PC-3 (cell line): ENCODE measurements at regions not wholly inside any gene's neighbourhood (a gene's known extent, or its start where the extent isn't known, plus 50 kb on each side); places are given as distances from the start of the nearest gene placed in this dataset.

Experiments used
- ATAC-seq: fragments of 200-7000 bp; cut with Tn5 transposase; 2 replicates; pipeline ENCODE4 v1.9.1; 2020; ENCODE audit warnings: mild to moderate bottlenecking, moderate library complexity
- BruUV-seq: library from RNA; stranded (reverse); fragments of 400-500 nt; replicated peaks from 2 replicates; lab custom pipeline; 2021; lab: Mats Ljungman, UMichigan
- CTCF ChIA-PET: fragments of 300-600 bp; sonication (Branson Sonifier 250); formaldehyde crosslinking; loops from one replicate; lab custom pipeline; 2022; ENCODE audit warnings: antibody characterized with exemption; lab: Charles Lee
- POLR2A ChIA-PET: fragments of 300-600 bp; sonication (Branson Sonifier 250); formaldehyde crosslinking; loops from one replicate; lab custom pipeline; 2022; ENCODE audit warnings: antibody characterized with exemption; ENCODE audit not compliant: unreplicated experiment; lab: Charles Lee
- DNase-seq: peaks from one replicate; pipeline ENCODE4 v3.0.0-alpha.2; 2015
- H2AFZ ChIP-seq: fragments of 300-600 bp; sonication (generic); 2 replicates; pipeline ENCODE4 v1.6.0; 2016; ENCODE audit warnings: antibody characterized with exemption, low read length
- H3F3A ChIP-seq: fragments of 300-600 bp; sonication (generic); one replicate; pipeline ENCODE4 v1.6.0; 2017; ENCODE audit warnings: antibody characterized with exemption, low read length, control low read depth, mild to moderate bottlenecking; ENCODE audit not compliant: unreplicated experiment
- H3K27ac ChIP-seq: fragments of 300-600 bp; sonication (generic); 2 replicates; pipeline ENCODE4 v1.5.1; 2016; ENCODE audit warnings: mild to moderate bottlenecking, low read length
- H3K27me3 ChIP-seq: fragments of 300-600 bp; sonication (generic); 2 replicates; pipeline ENCODE4 v1.6.1; 2016; ENCODE audit warnings: low read length, mixed read lengths
- H3K36me3 ChIP-seq: fragments of 300-600 bp; sonication (generic); 2 replicates; pipeline ENCODE4 v1.6.1; 2016; ENCODE audit warnings: low read depth, mixed run types, low read length, mixed read lengths
- H3K4me1 ChIP-seq: fragments of 300-600 bp; sonication (generic); 2 replicates; pipeline ENCODE4 v1.5.1; 2016; ENCODE audit warnings: low read length; ENCODE audit not compliant: insufficient read depth
- H3K4me2 ChIP-seq: fragments of 300-600 bp; sonication (generic); 2 replicates; pipeline ENCODE4 v1.6.0; 2016; ENCODE audit warnings: low read length
- H3K4me3 ChIP-seq: fragments of 300-600 bp; sonication (generic); 2 replicates; pipeline ENCODE4 v1.5.1; 2016; ENCODE audit warnings: mild to moderate bottlenecking, low read length, mixed read lengths
- H3K79me2 ChIP-seq: fragments of 300-600 bp; sonication (generic); 2 replicates; pipeline ENCODE4 v1.6.1; 2017; ENCODE audit warnings: low read length, mixed read lengths
- H3K9ac ChIP-seq: fragments of 300-600 bp; sonication (generic); 2 replicates; pipeline ENCODE4 v1.6.0; 2016; ENCODE audit warnings: mild to moderate bottlenecking, low read length
- H3K9me2 ChIP-seq: fragments of 300-600 bp; sonication (generic); replicated peaks from 2 replicates; pipeline ENCODE4 v1.6.1; 2016; ENCODE audit warnings: mixed run types, low read length, mixed read lengths
- H3K9me3 ChIP-seq: fragments of 300-600 bp; sonication (generic); 2 replicates; pipeline ENCODE4 v1.6.1; 2016; ENCODE audit warnings: low read length, mixed read lengths
- H4K20me1 ChIP-seq: fragments of 300-600 bp; sonication (generic); 2 replicates; pipeline ENCODE4 v1.6.1; 2016; ENCODE audit warnings: low read length, mixed read lengths
- EZH2 ChIP-seq: fragments of 300-600 bp; sonication (generic); IDR thresholded peaks from one replicate; pipeline ENCODE4 v1.6.1; 2017; ENCODE audit warnings: antibody characterized with exemption, mild to moderate bottlenecking, low read length; ENCODE audit not compliant: unreplicated experiment
- EZH2phosphoT487 ChIP-seq: fragments of 300-600 bp; sonication (generic); IDR thresholded peaks from 2 replicates; pipeline ENCODE4 v1.6.1; 2018; ENCODE audit warnings: mild to moderate bottlenecking, antibody characterized with exemption, low read length, borderline replicate concordance
- intact Hi-C: fragments of 100-400 bp; cut with micrococcal nuclease; formaldehyde crosslinking; loops from 2 replicates; pipeline ENCODE4 v1.9.0; 2023
- TF ChIP-seq, protein P1 (sequence below): fragments of 300-600 bp; sonication (generic); conservative IDR thresholded peaks from 2 replicates; pipeline ENCODE4 v1.5.1; 2017; ENCODE audit warnings: antibody characterized with exemption, low read depth, mild to moderate bottlenecking, low read length

DNA sequence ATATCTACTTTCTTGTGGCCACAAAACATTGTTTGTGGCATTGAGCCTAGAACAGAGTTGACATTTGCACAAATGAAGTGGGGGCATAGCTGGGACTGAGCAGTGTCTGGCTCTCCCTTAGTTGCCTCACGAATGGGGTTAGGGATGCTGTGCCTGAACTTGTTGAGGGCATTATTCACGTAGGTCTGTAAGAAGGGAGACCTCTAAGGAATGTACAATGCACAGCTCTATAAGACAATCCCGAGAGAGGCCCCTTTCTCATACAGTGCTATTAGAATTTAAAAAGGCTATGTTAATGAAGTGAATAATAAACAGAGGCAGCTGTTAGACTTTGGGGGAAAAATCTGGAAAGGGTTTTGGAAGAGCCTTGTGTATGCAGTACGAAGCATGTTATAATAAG is 118.4 kb upstream of the DEPDC1 start:
- TF ChIP-seq EZH2phosphoT487 (no peak), EZH2 (no peak)
- TF ChIP-seq, protein P1, sequence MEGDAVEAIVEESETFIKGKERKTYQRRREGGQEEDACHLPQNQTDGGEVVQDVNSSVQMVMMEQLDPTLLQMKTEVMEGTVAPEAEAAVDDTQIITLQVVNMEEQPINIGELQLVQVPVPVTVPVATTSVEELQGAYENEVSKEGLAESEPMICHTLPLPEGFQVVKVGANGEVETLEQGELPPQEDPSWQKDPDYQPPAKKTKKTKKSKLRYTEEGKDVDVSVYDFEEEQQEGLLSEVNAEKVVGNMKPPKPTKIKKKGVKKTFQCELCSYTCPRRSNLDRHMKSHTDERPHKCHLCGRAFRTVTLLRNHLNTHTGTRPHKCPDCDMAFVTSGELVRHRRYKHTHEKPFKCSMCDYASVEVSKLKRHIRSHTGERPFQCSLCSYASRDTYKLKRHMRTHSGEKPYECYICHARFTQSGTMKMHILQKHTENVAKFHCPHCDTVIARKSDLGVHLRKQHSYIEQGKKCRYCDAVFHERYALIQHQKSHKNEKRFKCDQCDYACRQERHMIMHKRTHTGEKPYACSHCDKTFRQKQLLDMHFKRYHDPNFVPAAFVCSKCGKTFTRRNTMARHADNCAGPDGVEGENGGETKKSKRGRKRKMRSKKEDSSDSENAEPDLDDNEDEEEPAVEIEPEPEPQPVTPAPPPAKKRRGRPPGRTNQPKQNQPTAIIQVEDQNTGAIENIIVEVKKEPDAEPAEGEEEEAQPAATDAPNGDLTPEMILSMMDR = no peak
- intact Hi-C loops = no loop called here

DNA sequence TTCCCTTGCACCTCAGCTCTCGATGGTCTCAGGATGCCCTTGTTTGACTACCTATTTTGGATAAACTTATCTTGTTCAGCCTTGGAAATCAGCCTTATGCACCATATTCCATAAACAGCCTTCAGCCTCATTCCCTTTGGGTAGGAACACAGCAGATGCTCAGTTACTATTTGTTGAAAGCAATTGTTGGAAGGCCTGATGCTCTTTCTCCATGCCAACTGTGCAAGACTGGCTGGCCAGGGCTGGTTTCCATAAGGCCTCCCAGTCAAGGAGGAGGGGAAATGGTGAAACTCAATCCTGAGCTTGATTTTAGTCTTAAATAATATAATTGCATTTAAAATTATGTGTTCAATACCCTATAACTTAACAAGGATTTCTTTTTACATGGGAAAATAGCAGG is 121.1 kb upstream of the DEPDC1 start:
- no TSS peak for BruUV-seq
- intact Hi-C loops = no loop called here
- no peaks in the 10 kb centered on the region; the same call in 1 of the 2 replicates for H3K27me3 ChIP-seq
- no peaks in the 10 kb centered on the region for H4K20me1 ChIP-seq
- no peak for DNase-seq
- H3K4me2 ChIP-seq = no peak overlapping the region
- CTCF ChIA-PET = no interaction called here
- H3F3A ChIP-seq = no peaks in the 10 kb centered on the region
- ATAC-seq = no peak
- no peak overlapping the region for H3K27ac ChIP-seq
- no peak overlapping the region for H3K4me3 ChIP-seq
- POLR2A ChIA-PET = no interaction called here
- peaks cover 18% of the 10 kb centered on the region; the same call in 1 of the 2 replicates for H3K9me3 ChIP-seq
- no peaks in the 10 kb centered on the region for H3K36me3 ChIP-seq
- no peaks in the 10 kb centered on the region for H3K9me2 ChIP-seq
- TF ChIP-seq EZH2 (no peak), EZH2phosphoT487 (no peak)
- H2AFZ ChIP-seq = no peak overlapping the region
- no peak overlapping the region for H3K9ac ChIP-seq
- H3K4me1 ChIP-seq = no peaks in the 10 kb centered on the region
- H3K79me2 ChIP-seq = no peaks in the 10 kb centered on the region

More for the DNA sequence above, 118.4 kb upstream of the DEPDC1 start:
- Histone ChIP-seq H2AFZ (no peak overlapping the region), H3K9me3 (peaks cover 15% of the 10 kb centered on the region; the same call in 1 of the 2 replicates), H3K4me3 (no peak overlapping the region), H4K20me1 (no peaks in the 10 kb centered on the region), H3K4me2 (no peak overlapping the region), H3K79me2 (no peaks in the 10 kb centered on the region), H3K9ac (no peak overlapping the region), H3K36me3 (no peaks in the 10 kb centered on the region), H3K4me1 (no peaks in the 10 kb centered on the region), H3F3A (no peaks in the 10 kb centered on the region), H3K27me3 (no peaks in the 10 kb centered on the region; the same call in 1 of the 2 replicates), H3K27ac (no peak overlapping the region), H3K9me2 (no peaks in the 10 kb centered on the region)
- DNase-seq = no peak
- CTCF ChIA-PET = no interaction called here
- BruUV-seq = no TSS peak
- ATAC-seq = no peak
- POLR2A ChIA-PET = no interaction called here

DNA sequence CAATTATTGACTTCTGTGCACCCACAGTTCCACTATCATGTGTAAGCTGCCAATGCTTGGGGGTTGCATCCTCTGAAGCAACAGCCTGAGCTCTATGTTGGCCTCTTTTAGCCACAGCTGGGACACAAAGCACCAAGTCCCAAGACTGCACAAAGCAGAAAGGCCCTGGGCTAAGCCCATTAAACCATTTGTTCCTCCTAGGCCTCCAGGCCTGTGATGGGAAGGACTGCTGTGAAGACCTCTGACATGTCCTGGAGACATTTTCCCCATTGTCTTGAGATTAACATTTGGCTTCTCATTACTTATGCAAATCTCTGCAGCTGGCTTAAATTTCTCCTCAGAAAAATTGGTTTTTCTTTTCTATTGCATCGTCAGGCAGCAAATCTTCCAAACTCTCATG is 123.7 kb upstream of the DEPDC1 start:
- ATAC-seq (no peak), DNase-seq (no peak)
- no peaks in the 10 kb centered on the region for H3K79me2 ChIP-seq
- H3K27ac ChIP-seq = no peak overlapping the region
- TF ChIP-seq, protein P1 = no peak
- TF ChIP-seq EZH2phosphoT487 (no peak), EZH2 (no peak)
- H2AFZ ChIP-seq = no peak overlapping the region
- ChIA-PET POLR2A (no interaction called here), CTCF (no interaction called here)
- H4K20me1 ChIP-seq = no peaks in the 10 kb centered on the region
- no TSS peak for BruUV-seq
- intact Hi-C loops = no loop called here
- H3K4me2 ChIP-seq = no peak overlapping the region
- no peak overlapping the region for H3K4me3 ChIP-seq
- no peaks in the 10 kb centered on the region for H3K4me1 ChIP-seq
- no peaks in the 10 kb centered on the region for H3K9me2 ChIP-seq
- no peak overlapping the region for H3K9ac ChIP-seq
- H3K27me3 ChIP-seq = no peaks in the 10 kb centered on the region; the same call in 1 of the 2 replicates
- no peaks in the 10 kb centered on the region for H3K36me3 ChIP-seq
- H3F3A ChIP-seq = no peaks in the 10 kb centered on the region
- peaks cover 18% of the 10 kb centered on the region; the same call in 1 of the 2 replicates for H3K9me3 ChIP-seq
